Vagina (tissue), 2 donors: ENCODE measurements at regions not wholly inside any gene's neighbourhood (a gene's known extent, or its start where the extent isn't known, plus 50 kb on each side); places are given as distances from the start of the nearest gene placed in this dataset.

Experiments used
- DNase-seq, 2 donors: peaks; one replicate each; pipeline ENCODE4 v3.0.0-alpha.2; 2017; ENCODE audit errors: extremely low spot score in 2 of 2
- H3K27ac ChIP-seq: fragments of 200-600 bp; sonication (generic); one replicate; pipeline ENCODE4 v1.5.1; 2019
- H3K27me3 ChIP-seq: fragments of 200-600 bp; sonication (generic); one replicate; pipeline ENCODE4 v1.5.1; 2019
- H3K36me3 ChIP-seq, 2 donors: fragments of 200-600 bp; sonication (generic); one replicate each; pipeline ENCODE4 v1.5.1; 2017 to 2019
- H3K4me1 ChIP-seq: fragments of 200-600 bp; sonication (generic); one replicate; pipeline ENCODE4 v1.5.1; 2019
- H3K4me3 ChIP-seq, 2 donors: fragments of 200-600 bp; sonication (generic); 1 replicate in 1 of 2; 2 replicates in 1 of 2; pipeline ENCODE4 v1.5.1; 2016 to 2019
- H3K9me3 ChIP-seq: fragments of 200-600 bp; sonication (generic); one replicate; pipeline ENCODE4 v1.5.1; 2019
- CTCF ChIP-seq, 3 experiments: fragments of 450-650 bp in 2 of 3; fragments of 200-600 bp in 1 of 3; sonication (generic) in 1 of 3; IDR thresholded peaks; one replicate each; pipeline ENCODE4 v1.5.1; 2017 to 2019; ENCODE audit warnings: antibody characterized with exemption in 3 of 3, mild to moderate bottlenecking in 2 of 3, moderate library complexity in 2 of 3
- POLR2A ChIP-seq, 2 donors: fragments of 450-650 bp; IDR thresholded peaks; one replicate each; pipeline ENCODE4 v1.6.1; 2017; ENCODE audit warnings: antibody characterized with exemption in 2 of 2, mild to moderate bottlenecking in 2 of 2, moderate library complexity in 2 of 2
- POLR2AphosphoS5 ChIP-seq, 2 donors: sonication (generic); formaldehyde crosslinking; IDR thresholded peaks; one replicate each; pipeline ENCODE4 v1.9.0; 2017; ENCODE audit warnings: antibody characterized with exemption in 2 of 2, mild to moderate bottlenecking in 2 of 2, low read depth in 1 of 2; ENCODE audit not compliant: insufficient read depth in 1 of 2
- intact Hi-C: fragments of 100-400 bp; cut with DNase I; formaldehyde crosslinking; loops from one replicate; pipeline ENCODE4 v1.15.1; 2023

- H3K27ac ChIP-seq: no peak overlapping the region
- intact Hi-C loops: no loop called here
- no peak overlapping the region for H3K4me3 ChIP-seq
- no peaks in the 10 kb centered on the region for H3K36me3 ChIP-seq
- H3K9me3 ChIP-seq: no peaks in the 10 kb centered on the region
- DNase-seq: no peak
- no peaks in the 10 kb centered on the region for H3K27me3 ChIP-seq
- TF ChIP-seq CTCF (IDR thresholded peaks at IDR 0.05): no peak
- no peak for TF ChIP-seq POLR2AphosphoS5 (IDR thresholded peaks at IDR 0.05; ENCODE audit: insufficient read depth in 1 of 2, low read depth in 1 of 2)
- no peak for TF ChIP-seq POLR2A (IDR thresholded peaks at IDR 0.05)
- no peaks in the 10 kb centered on the region for H3K4me1 ChIP-seq
These were observed 597.4 kb upstream of the SLITRK1 start for GRCh38 chr13:84479656-84480055.

- no peak overlapping the region for H3K27ac ChIP-seq
- intact Hi-C loops: no loop called here
These were observed 588.3 kb upstream of the SLITRK1 start for GRCh38 chr13:84470528-84470927.

GRCh38 chr13:84466461-84466860, 584.2 kb upstream of the SLITRK1 start:
- H3K36me3 ChIP-seq: no peaks in the 10 kb centered on the region
- no peaks in the 10 kb centered on the region for H3K4me1 ChIP-seq
- H3K27ac ChIP-seq: no peak overlapping the region
- intact Hi-C loops: no loop called here
- no peaks in the 10 kb centered on the region for H3K27me3 ChIP-seq
- DNase-seq: no peak
- TF ChIP-seq POLR2AphosphoS5 (IDR thresholded peaks at IDR 0.05; ENCODE audit: insufficient read depth in 1 of 2, low read depth in 1 of 2): no peak
- no peak for TF ChIP-seq POLR2A (IDR thresholded peaks at IDR 0.05)
- TF ChIP-seq CTCF (IDR thresholded peaks at IDR 0.05): no peak
- no peak overlapping the region for H3K4me3 ChIP-seq
- no peaks in the 10 kb centered on the region for H3K9me3 ChIP-seq

More at GRCh38 chr13:84470528-84470927, 588.3 kb upstream of the SLITRK1 start:
- H3K36me3 ChIP-seq: no peaks in the 10 kb centered on the region
- H3K4me3 ChIP-seq: no peak overlapping the region
- no peaks in the 10 kb centered on the region for H3K27me3 ChIP-seq
- H3K9me3 ChIP-seq: no peaks in the 10 kb centered on the region
- H3K4me1 ChIP-seq: no peaks in the 10 kb centered on the region
- no peak for TF ChIP-seq POLR2A (IDR thresholded peaks at IDR 0.05)
- TF ChIP-seq CTCF (IDR thresholded peaks at IDR 0.05): no peak
- TF ChIP-seq POLR2AphosphoS5 (IDR thresholded peaks at IDR 0.05; ENCODE audit: insufficient read depth in 1 of 2, low read depth in 1 of 2): no peak
- no peak for DNase-seq

GRCh38 chr13:84460989-84461388, 578.7 kb upstream of the SLITRK1 start:
- Histone ChIP-seq H3K4me1 (no peaks in the 10 kb centered on the region), H3K27me3 (no peaks in the 10 kb centered on the region), H3K9me3 (no peaks in the 10 kb centered on the region), H3K36me3 (no peaks in the 10 kb centered on the region), H3K27ac (no peak overlapping the region), H3K4me3 (no peak overlapping the region)
- DNase-seq: no peak
- TF ChIP-seq POLR2AphosphoS5 (IDR thresholded peaks at IDR 0.05; ENCODE audit: insufficient read depth in 1 of 2, low read depth in 1 of 2) (no peak), CTCF (IDR thresholded peaks at IDR 0.05) (no peak), POLR2A (IDR thresholded peaks at IDR 0.05) (no peak)
- intact Hi-C loops: loop anchor here (5.0 kb wide), 1 partner anchor 1519 kb away; no protein-coding TSS in a partner anchor

- Histone ChIP-seq H3K36me3 (no peaks in the 10 kb centered on the region), H3K27ac (no peak overlapping the region), H3K4me3 (no peak overlapping the region), H3K27me3 (no peaks in the 10 kb centered on the region), H3K4me1 (no peaks in the 10 kb centered on the region), H3K9me3 (no peaks in the 10 kb centered on the region)
- no peak for DNase-seq
- intact Hi-C loops: no loop called here
- TF ChIP-seq POLR2AphosphoS5 (IDR thresholded peaks at IDR 0.05; ENCODE audit: insufficient read depth in 1 of 2, low read depth in 1 of 2) (no peak), CTCF (IDR thresholded peaks at IDR 0.05) (no peak), POLR2A (IDR thresholded peaks at IDR 0.05) (no peak)
These were observed 573.0 kb upstream of the SLITRK1 start for GRCh38 chr13:84455143-84455905.
